GM12878 (cell line): ENCODE measurements at regions not wholly inside any gene's neighbourhood (a gene's known extent, or its start where the extent isn't known, plus 50 kb on each side); places are given as distances from the start of the nearest gene placed in this dataset.
A peak's percentile ranks its signal among the peaks of the same experiment; 100 is the strongest.

ENCODE experiments used
- EP300 ChIP-seq, 2 experiments: fragments of 150-350 bp in 1 of 2; IDR thresholded peaks; 2 replicates each; pipeline ENCODE4 v1.6.1; 2011 to 2012; ENCODE audit warnings: low read depth in 2 of 2, low read length in 2 of 2, borderline replicate concordance in 1 of 2, improper control_type of control experiment in 1 of 2, inconsistent platforms in 1 of 2; ENCODE audit not compliant: control insufficient read depth in 1 of 2
- ESRRA ChIP-seq: IDR thresholded peaks from 2 replicates; pipeline ENCODE4 v1.6.1; 2012; ENCODE audit warnings: mild to moderate bottlenecking, low read length, improper control_type of control experiment
- JUNB ChIP-seq: IDR thresholded peaks from 2 replicates; pipeline ENCODE4 v1.6.1; 2016; ENCODE audit warnings: antibody characterized with exemption, mild to moderate bottlenecking
- POLR2A ChIP-seq: IDR thresholded peaks from 2 replicates; pipeline ENCODE4 v1.6.1; 2011; ENCODE audit warnings: low read depth, mild to moderate bottlenecking, low read length
- POLR2AphosphoS5 ChIP-seq: IDR thresholded peaks from 2 replicates; pipeline ENCODE4 v1.6.1; 2011; ENCODE audit warnings: mild to moderate bottlenecking, low read length, inconsistent platforms
- SP1 ChIP-seq: IDR thresholded peaks from one replicate; pipeline ENCODE4 v1.6.1; 2011; ENCODE audit warnings: low read depth, low read length
- SRF ChIP-seq, 2 experiments: IDR thresholded peaks; 2 replicates each; pipeline ENCODE4 v1.6.1; 2011; ENCODE audit warnings: low read depth in 2 of 2, low read length in 2 of 2, mild to moderate bottlenecking in 1 of 2, moderate library complexity in 1 of 2
- TAF1 ChIP-seq: IDR thresholded peaks from 2 replicates; pipeline ENCODE4 v1.6.1; 2011; ENCODE audit warnings: mild to moderate bottlenecking, low read depth, low read length, borderline replicate concordance
- TF ChIP-seq, protein P1 (sequence below), 3 experiments: IDR thresholded peaks in 2 of 3; conservative IDR thresholded peaks in 1 of 3; 2 replicates each; pipeline ENCODE4 v1.5.1; 2011; ENCODE audit warnings: low read depth in 3 of 3, low read length in 3 of 3, mild to moderate bottlenecking in 3 of 3, control low read depth in 2 of 3, moderate library complexity in 2 of 3, inconsistent platforms in 1 of 3, mixed read lengths in 1 of 3; ENCODE audit not compliant: control insufficient read depth in 2 of 3, insufficient read depth in 1 of 3; ENCODE audit errors: extremely low read depth in 1 of 3
- TF ChIP-seq, protein P2 (sequence below): fragments of 450-650 bp; IDR thresholded peaks from 2 replicates; pipeline ENCODE4 v1.6.1; 2017; ENCODE audit warnings: mild to moderate bottlenecking
- TF ChIP-seq, protein P3 (sequence below): IDR thresholded peaks from 2 replicates; pipeline ENCODE4 v1.6.1; 2012; ENCODE audit warnings: mild to moderate bottlenecking, low read depth, low read length
- TF ChIP-seq, protein P4 (sequence below): fragments of 450-650 bp; IDR thresholded peaks from 2 replicates; pipeline ENCODE4 v1.6.1; 2016; ENCODE audit warnings: mild to moderate bottlenecking, moderate library complexity, borderline replicate concordance

DNA sequence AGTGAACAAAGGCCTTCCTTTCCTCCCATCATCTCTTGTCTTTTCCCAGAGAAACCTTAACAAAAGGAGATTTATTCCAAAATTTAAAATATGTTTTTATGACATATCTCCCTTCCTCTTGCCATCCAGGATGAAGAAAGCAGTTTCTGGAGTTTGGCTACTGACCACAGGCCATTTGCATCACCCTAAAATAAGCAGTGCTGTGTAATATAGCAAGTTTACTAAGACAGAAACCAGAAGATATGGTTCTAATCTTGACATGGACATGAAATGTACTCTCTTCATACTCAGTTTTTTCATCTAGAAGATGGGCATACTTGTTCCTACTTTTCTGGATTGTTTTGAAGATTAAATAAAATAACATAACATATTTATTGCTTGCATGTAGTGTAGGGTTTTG lies 50.2 kb upstream of the ZFAND5 start:
- TF ChIP-seq, protein P1, sequence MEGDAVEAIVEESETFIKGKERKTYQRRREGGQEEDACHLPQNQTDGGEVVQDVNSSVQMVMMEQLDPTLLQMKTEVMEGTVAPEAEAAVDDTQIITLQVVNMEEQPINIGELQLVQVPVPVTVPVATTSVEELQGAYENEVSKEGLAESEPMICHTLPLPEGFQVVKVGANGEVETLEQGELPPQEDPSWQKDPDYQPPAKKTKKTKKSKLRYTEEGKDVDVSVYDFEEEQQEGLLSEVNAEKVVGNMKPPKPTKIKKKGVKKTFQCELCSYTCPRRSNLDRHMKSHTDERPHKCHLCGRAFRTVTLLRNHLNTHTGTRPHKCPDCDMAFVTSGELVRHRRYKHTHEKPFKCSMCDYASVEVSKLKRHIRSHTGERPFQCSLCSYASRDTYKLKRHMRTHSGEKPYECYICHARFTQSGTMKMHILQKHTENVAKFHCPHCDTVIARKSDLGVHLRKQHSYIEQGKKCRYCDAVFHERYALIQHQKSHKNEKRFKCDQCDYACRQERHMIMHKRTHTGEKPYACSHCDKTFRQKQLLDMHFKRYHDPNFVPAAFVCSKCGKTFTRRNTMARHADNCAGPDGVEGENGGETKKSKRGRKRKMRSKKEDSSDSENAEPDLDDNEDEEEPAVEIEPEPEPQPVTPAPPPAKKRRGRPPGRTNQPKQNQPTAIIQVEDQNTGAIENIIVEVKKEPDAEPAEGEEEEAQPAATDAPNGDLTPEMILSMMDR (IDR thresholded peaks at IDR 0.05 in 2 of 3, conservative IDR thresholded peaks at IDR 0.05 in 1 of 3; ENCODE audit: control insufficient read depth in 2 of 3, extremely low read depth in 1 of 3, insufficient read depth in 1 of 3, low read depth in 3 of 3, low read length in 3 of 3), result no peak
- TF ChIP-seq ESRRA (no peak), JUNB (peak; percentile 56; the same call in 1 of the 2 replicates), TAF1 (no peak), EP300 (IDR thresholded peaks at IDR 0.05; ENCODE audit: borderline replicate concordance in 1 of 2, control insufficient read depth in 1 of 2, low read depth in 2 of 2, low read length in 2 of 2) (no peak), SRF (IDR thresholded peaks at IDR 0.05; ENCODE audit: low read depth in 2 of 2, low read length in 2 of 2) (no peak), POLR2AphosphoS5 (no peak), SP1 (no peak), POLR2A (no peak)
- TF ChIP-seq, protein P2, sequence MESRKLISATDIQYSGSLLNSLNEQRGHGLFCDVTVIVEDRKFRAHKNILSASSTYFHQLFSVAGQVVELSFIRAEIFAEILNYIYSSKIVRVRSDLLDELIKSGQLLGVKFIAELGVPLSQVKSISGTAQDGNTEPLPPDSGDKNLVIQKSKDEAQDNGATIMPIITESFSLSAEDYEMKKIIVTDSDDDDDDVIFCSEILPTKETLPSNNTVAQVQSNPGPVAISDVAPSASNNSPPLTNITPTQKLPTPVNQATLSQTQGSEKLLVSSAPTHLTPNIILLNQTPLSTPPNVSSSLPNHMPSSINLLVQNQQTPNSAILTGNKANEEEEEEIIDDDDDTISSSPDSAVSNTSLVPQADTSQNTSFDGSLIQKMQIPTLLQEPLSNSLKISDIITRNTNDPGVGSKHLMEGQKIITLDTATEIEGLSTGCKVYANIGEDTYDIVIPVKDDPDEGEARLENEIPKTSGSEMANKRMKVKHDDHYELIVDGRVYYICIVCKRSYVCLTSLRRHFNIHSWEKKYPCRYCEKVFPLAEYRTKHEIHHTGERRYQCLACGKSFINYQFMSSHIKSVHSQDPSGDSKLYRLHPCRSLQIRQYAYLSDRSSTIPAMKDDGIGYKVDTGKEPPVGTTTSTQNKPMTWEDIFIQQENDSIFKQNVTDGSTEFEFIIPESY, result no peak
- TF ChIP-seq, protein P3, sequence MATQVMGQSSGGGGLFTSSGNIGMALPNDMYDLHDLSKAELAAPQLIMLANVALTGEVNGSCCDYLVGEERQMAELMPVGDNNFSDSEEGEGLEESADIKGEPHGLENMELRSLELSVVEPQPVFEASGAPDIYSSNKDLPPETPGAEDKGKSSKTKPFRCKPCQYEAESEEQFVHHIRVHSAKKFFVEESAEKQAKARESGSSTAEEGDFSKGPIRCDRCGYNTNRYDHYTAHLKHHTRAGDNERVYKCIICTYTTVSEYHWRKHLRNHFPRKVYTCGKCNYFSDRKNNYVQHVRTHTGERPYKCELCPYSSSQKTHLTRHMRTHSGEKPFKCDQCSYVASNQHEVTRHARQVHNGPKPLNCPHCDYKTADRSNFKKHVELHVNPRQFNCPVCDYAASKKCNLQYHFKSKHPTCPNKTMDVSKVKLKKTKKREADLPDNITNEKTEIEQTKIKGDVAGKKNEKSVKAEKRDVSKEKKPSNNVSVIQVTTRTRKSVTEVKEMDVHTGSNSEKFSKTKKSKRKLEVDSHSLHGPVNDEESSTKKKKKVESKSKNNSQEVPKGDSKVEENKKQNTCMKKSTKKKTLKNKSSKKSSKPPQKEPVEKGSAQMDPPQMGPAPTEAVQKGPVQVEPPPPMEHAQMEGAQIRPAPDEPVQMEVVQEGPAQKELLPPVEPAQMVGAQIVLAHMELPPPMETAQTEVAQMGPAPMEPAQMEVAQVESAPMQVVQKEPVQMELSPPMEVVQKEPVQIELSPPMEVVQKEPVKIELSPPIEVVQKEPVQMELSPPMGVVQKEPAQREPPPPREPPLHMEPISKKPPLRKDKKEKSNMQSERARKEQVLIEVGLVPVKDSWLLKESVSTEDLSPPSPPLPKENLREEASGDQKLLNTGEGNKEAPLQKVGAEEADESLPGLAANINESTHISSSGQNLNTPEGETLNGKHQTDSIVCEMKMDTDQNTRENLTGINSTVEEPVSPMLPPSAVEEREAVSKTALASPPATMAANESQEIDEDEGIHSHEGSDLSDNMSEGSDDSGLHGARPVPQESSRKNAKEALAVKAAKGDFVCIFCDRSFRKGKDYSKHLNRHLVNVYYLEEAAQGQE, result no peak
- TF ChIP-seq, protein P4, sequence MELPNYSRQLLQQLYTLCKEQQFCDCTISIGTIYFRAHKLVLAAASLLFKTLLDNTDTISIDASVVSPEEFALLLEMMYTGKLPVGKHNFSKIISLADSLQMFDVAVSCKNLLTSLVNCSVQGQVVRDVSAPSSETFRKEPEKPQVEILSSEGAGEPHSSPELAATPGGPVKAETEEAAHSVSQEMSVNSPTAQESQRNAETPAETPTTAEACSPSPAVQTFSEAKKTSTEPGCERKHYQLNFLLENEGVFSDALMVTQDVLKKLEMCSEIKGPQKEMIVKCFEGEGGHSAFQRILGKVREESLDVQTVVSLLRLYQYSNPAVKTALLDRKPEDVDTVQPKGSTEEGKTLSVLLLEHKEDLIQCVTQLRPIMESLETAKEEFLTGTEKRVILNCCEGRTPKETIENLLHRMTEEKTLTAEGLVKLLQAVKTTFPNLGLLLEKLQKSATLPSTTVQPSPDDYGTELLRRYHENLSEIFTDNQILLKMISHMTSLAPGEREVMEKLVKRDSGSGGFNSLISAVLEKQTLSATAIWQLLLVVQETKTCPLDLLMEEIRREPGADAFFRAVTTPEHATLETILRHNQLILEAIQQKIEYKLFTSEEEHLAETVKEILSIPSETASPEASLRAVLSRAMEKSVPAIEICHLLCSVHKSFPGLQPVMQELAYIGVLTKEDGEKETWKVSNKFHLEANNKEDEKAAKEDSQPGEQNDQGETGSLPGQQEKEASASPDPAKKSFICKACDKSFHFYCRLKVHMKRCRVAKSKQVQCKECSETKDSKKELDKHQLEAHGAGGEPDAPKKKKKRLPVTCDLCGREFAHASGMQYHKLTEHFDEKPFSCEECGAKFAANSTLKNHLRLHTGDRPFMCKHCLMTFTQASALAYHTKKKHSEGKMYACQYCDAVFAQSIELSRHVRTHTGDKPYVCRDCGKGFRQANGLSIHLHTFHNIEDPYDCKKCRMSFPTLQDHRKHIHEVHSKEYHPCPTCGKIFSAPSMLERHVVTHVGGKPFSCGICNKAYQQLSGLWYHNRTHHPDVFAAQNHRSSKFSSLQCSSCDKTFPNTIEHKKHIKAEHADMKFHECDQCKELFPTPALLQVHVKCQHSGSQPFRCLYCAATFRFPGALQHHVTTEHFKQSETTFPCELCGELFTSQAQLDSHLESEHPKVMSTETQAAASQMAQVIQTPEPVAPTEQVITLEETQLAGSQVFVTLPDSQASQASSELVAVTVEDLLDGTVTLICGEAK, result no peak
